Activated CD4-positive, alpha-beta T cell treated with anti-CD3 and anti-CD28 coated beads, Interleukin-2, Interleukin-6, amounts not matched to agents 100 ng/mL and 50 ng/mL, durations not matched to agents 16 hours and 8 hours (primary cell): ENCODE measurements at regions not wholly inside any gene's neighbourhood (a gene's known extent, or its start where the extent isn't known, plus 50 kb on each side); places are given as distances from the start of the nearest gene placed in this dataset.

Source experiments
- DNase-seq: peaks from one replicate; pipeline ENCODE4 v3.0.0-alpha.2; 2020

GRCh38 chr3:106577241-106577640 lies 708.4 kb upstream of the CBLB start:
- no peak for DNase-seq

- DNase-seq, result no peak
These were observed 710.1 kb upstream of the CBLB start for GRCh38 chr3:106578911-106579310.

- no peak for DNase-seq
These were observed 713.3 kb upstream of the CBLB start for GRCh38 chr3:106582151-106582550.

GRCh38 chr3:106587551-106587950 lies 718.7 kb upstream of the CBLB start:
- DNase-seq, result no peak

GRCh38 chr3:106588739-106589138 lies 719.9 kb upstream of the CBLB start:
- DNase-seq, result no peak

GRCh38 chr3:106589311-106589942 lies 720.6 kb upstream of the CBLB start:
- no peak for DNase-seq

- no peak for DNase-seq
These were observed 721.4 kb upstream of the CBLB start for GRCh38 chr3:106590216-106590615.

- no peak for DNase-seq
These were observed 724.6 kb upstream of the CBLB start for GRCh38 chr3:106593381-106593780.

GRCh38 chr3:106609666-106610301 lies 741.0 kb upstream of the CBLB start:
- DNase-seq, result peak; percentile 86

GRCh38 chr3:106610362-106610959 lies 741.6 kb upstream of the CBLB start:
- DNase-seq, result no peak

GRCh38 chr3:106611116-106611515 lies 742.3 kb upstream of the CBLB start:
- DNase-seq, result no peak

- no peak for DNase-seq
These were observed 743.0 kb upstream of the CBLB start for GRCh38 chr3:106611841-106612240.

GRCh38 chr3:106616556-106616955 lies 747.7 kb upstream of the CBLB start:
- DNase-seq, result no peak

- no peak for DNase-seq
These were observed 748.5 kb upstream of the CBLB start for GRCh38 chr3:106617276-106617675.

GRCh38 chr3:106620646-106621045 lies 751.8 kb upstream of the CBLB start:
- no peak for DNase-seq

- DNase-seq, result no peak
These were observed 753.1 kb upstream of the CCDC54 start for GRCh38 chr3:106624154-106624553.

- DNase-seq, result no peak
These were observed 748.8 kb upstream of the CCDC54 start for GRCh38 chr3:106628407-106628806.

GRCh38 chr3:106629215-106629832 lies 747.9 kb upstream of the CCDC54 start:
- no peak for DNase-seq

GRCh38 chr3:106631373-106632108 lies 745.7 kb upstream of the CCDC54 start:
- no peak for DNase-seq

- no peak for DNase-seq
These were observed 742.0 kb upstream of the CCDC54 start for GRCh38 chr3:106635271-106635670.

GRCh38 chr3:106635826-106636225 lies 741.4 kb upstream of the CCDC54 start:
- no peak for DNase-seq

GRCh38 chr3:106640353-106640752 lies 736.9 kb upstream of the CCDC54 start:
- no peak for DNase-seq

GRCh38 chr3:106642161-106642560 lies 735.1 kb upstream of the CCDC54 start:
- no peak for DNase-seq
